Endothelial cell (in vitro differentiated cells): ENCODE measurements at regions not wholly inside any gene's neighbourhood (a gene's known extent, or its start where the extent isn't known, plus 50 kb on each side); places are given as distances from the start of the nearest gene placed in this dataset.

Experiments used
- DNase-seq: peaks from one replicate; pipeline ENCODE4 v3.0.0; 2021; ENCODE audit warnings: low spot score
- H3K27ac Mint-ChIP-seq: one replicate; pipeline ENCODE4 v1.8.0; 2021; ENCODE audit warnings: mixed read lengths, inconsistent platforms; ENCODE audit not compliant: unreplicated experiment
- H3K27me3 Mint-ChIP-seq: one replicate; pipeline ENCODE4 v1.8.0; 2021; ENCODE audit warnings: mild to moderate bottlenecking, moderate library complexity, mixed read lengths, inconsistent platforms; ENCODE audit not compliant: unreplicated experiment
- H3K36me3 Mint-ChIP-seq: one replicate; pipeline ENCODE4 v1.8.0; 2021; ENCODE audit warnings: mild to moderate bottlenecking, low read depth, mixed read lengths, inconsistent platforms; ENCODE audit not compliant: unreplicated experiment
- H3K4me1 Mint-ChIP-seq: one replicate; pipeline ENCODE4 v1.8.0; 2021; ENCODE audit warnings: mild to moderate bottlenecking, mixed read lengths, inconsistent platforms; ENCODE audit not compliant: unreplicated experiment
- H3K4me3 Mint-ChIP-seq: one replicate; pipeline ENCODE4 v1.8.0; 2021; ENCODE audit warnings: mild to moderate bottlenecking, mixed read lengths, inconsistent platforms; ENCODE audit not compliant: unreplicated experiment
- H3K9me3 Mint-ChIP-seq: one replicate; pipeline ENCODE4 v1.8.0; 2021; ENCODE audit warnings: mixed read lengths, inconsistent platforms; ENCODE audit not compliant: unreplicated experiment
- CTCF ChIP-seq: fragments of 200-600 bp; sonication (generic); IDR thresholded peaks from one replicate; pipeline ENCODE4 v1.5.0; 2021; ENCODE audit warnings: antibody characterized with exemption; ENCODE audit not compliant: unreplicated experiment

- no peak for TF ChIP-seq CTCF
- Mint-ChIP-seq H3K4me1 (no peaks in the 10 kb centered on the region), H3K9me3 (no peaks in the 10 kb centered on the region), H3K27me3 (peaks cover 2% of the 10 kb centered on the region), H3K27ac (no peak overlapping the region), H3K36me3 (no peaks in the 10 kb centered on the region), H3K4me3 (no peak overlapping the region)
- no peak for DNase-seq
These were observed 51.9 kb upstream of the DBX2 start for GRCh38 chr12:45102818-45103217.

GRCh38 chr12:45105996-45106395, 55.1 kb upstream of the DBX2 start:
- no peaks in the 10 kb centered on the region for H3K4me1 Mint-ChIP-seq
- no peak overlapping the region for H3K4me3 Mint-ChIP-seq
- DNase-seq: no peak
- H3K9me3 Mint-ChIP-seq: no peaks in the 10 kb centered on the region
- H3K36me3 Mint-ChIP-seq: no peaks in the 10 kb centered on the region
- H3K27me3 Mint-ChIP-seq: peaks cover 2% of the 10 kb centered on the region
- TF ChIP-seq CTCF: no peak
- H3K27ac Mint-ChIP-seq: no peak overlapping the region

DNA sequence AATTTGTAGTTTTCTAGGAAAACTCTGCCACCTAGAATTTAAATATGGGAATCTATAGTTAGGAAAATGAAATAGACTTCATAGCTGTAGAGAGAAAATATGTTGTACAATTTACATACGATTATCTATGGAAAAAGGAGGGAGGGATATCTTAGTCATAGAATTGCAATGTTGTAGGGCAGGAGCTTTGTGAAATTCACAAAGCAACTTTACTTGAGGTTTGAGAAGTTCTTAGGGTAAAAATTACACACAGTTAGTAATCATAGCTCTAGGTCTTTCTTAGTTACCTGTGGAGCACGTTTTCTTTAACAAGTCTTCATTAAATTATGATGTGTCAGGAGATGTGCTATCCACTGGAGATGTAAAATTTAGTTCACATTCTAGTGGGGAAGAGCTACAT, 61.4 kb upstream of the DBX2 start:
- H3K27ac Mint-ChIP-seq: no peak overlapping the region
- no peaks in the 10 kb centered on the region for H3K4me1 Mint-ChIP-seq
- TF ChIP-seq CTCF: no peak
- H3K9me3 Mint-ChIP-seq: no peaks in the 10 kb centered on the region
- no peak for DNase-seq
- H3K4me3 Mint-ChIP-seq: no peak overlapping the region
- H3K27me3 Mint-ChIP-seq: no peaks in the 10 kb centered on the region
- no peaks in the 10 kb centered on the region for H3K36me3 Mint-ChIP-seq

DNA sequence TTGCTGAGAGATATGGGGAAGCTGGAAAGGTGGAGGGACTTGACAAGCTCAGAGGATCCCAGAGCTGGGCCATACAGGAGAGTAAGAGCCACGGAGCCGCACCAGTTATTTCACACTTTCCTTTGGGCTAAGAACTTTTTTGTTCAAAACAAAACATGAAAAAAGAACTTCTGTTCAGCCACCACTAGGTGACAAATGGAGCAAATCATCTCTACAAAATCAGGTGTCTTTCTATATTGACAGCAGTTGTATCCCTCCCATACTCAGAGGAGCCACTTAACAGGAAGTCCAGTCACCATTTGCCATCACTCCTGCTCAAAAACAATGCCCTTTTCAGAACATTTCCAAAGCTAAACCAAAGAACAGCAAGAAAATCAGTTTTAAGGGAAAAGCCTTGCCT, 70.3 kb upstream of the DBX2 start:
- no peaks in the 10 kb centered on the region for H3K36me3 Mint-ChIP-seq
- no peaks in the 10 kb centered on the region for H3K4me1 Mint-ChIP-seq
- DNase-seq: no peak
- H3K9me3 Mint-ChIP-seq: no peaks in the 10 kb centered on the region
- peak; percentile 65 for TF ChIP-seq CTCF
- H3K27ac Mint-ChIP-seq: no peak overlapping the region
- H3K27me3 Mint-ChIP-seq: no peaks in the 10 kb centered on the region
- H3K4me3 Mint-ChIP-seq: no peak overlapping the region

DNA sequence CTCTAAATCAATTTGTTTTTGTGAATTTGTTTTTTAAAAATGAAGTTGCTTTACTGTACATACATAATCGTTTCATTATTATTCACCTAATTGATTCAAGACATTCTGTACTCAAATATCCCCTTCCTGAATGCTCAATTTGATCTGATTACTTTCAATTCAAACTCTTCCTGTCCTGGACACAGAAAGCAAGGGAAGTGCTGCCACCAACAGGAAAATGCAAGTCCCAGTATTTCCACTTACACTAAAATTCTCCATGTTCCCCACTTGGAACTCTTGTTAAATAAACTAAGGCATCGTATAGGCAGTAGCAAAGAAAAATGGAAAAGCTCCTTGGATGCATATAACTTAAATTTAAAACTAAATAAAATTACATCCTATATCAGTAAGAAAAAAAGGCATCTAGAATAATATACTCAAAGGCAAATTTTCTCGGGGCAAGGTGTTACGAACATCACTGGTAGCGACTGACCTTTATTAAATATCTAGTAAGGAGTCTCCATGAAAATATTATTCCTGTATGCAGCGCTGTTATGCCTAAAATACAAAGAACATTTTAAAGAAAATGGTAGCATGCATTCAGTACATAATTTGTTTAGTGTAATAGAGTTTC, 72.0 kb upstream of the DBX2 start:
- peak; percentile 14 for DNase-seq
- no peak overlapping the region for H3K4me3 Mint-ChIP-seq
- no peaks in the 10 kb centered on the region for H3K4me1 Mint-ChIP-seq
- H3K36me3 Mint-ChIP-seq: no peaks in the 10 kb centered on the region
- H3K27ac Mint-ChIP-seq: no peak overlapping the region
- no peak for TF ChIP-seq CTCF
- H3K9me3 Mint-ChIP-seq: no peaks in the 10 kb centered on the region
- H3K27me3 Mint-ChIP-seq: no peaks in the 10 kb centered on the region
